Muscle of arm (tissue), 1 donor: ENCODE measurements at regions not wholly inside any gene's neighbourhood (a gene's known extent, or its start where the extent isn't known, plus 50 kb on each side); places are given as distances from the start of the nearest gene placed in this dataset.

Experiments used
- DNase-seq: peaks from one replicate; pipeline ENCODE4 v3.0.0-alpha.2; 2013

GRCh38 chr11:79894111-79894510 is 453.3 kb upstream of the TENM4 start:
- no peak for DNase-seq

GRCh38 chr11:79890272-79890671 is 449.4 kb upstream of the TENM4 start:
- DNase-seq: no peak

GRCh38 chr11:79864882-79865281 is 424.1 kb upstream of the TENM4 start:
- DNase-seq: no peak

- DNase-seq: no peak
Observed at GRCh38 chr11:79860336-79860735, 419.5 kb upstream of the TENM4 start.

GRCh38 chr11:79857377-79858214 is 416.8 kb upstream of the TENM4 start:
- no peak for DNase-seq

GRCh38 chr11:79852176-79852575 is 411.3 kb upstream of the TENM4 start:
- no peak for DNase-seq

- no peak for DNase-seq
Observed at GRCh38 chr11:79845002-79845709, 404.3 kb upstream of the TENM4 start.

GRCh38 chr11:79834015-79834414 is 393.2 kb upstream of the TENM4 start:
- no peak for DNase-seq

GRCh38 chr11:79830446-79830845 is 389.6 kb upstream of the TENM4 start:
- DNase-seq: no peak

GRCh38 chr11:79829891-79830290 is 389.1 kb upstream of the TENM4 start:
- DNase-seq: no peak

- no peak for DNase-seq
Observed at GRCh38 chr11:79822766-79823165, 381.9 kb upstream of the TENM4 start.

GRCh38 chr11:79813551-79813950 is 372.7 kb upstream of the TENM4 start:
- no peak for DNase-seq

GRCh38 chr11:79809487-79809886 is 368.7 kb upstream of the TENM4 start:
- no peak for DNase-seq

- DNase-seq: no peak
Observed at GRCh38 chr11:79807506-79807905, 366.7 kb upstream of the TENM4 start.

- no peak for DNase-seq
Observed at GRCh38 chr11:79796704-79797103, 355.9 kb upstream of the TENM4 start.

- no peak for DNase-seq
Observed at GRCh38 chr11:79794484-79795393, 353.9 kb upstream of the TENM4 start.

- DNase-seq: no peak
Observed at GRCh38 chr11:79794057-79794456, 353.2 kb upstream of the TENM4 start.

- DNase-seq: no peak
Observed at GRCh38 chr11:79786961-79787360, 346.1 kb upstream of the TENM4 start.

GRCh38 chr11:79783833-79784232 is 343.0 kb upstream of the TENM4 start:
- no peak for DNase-seq

GRCh38 chr11:79768343-79768742 is 327.5 kb upstream of the TENM4 start:
- DNase-seq: no peak

GRCh38 chr11:79762279-79762921 is 321.6 kb upstream of the TENM4 start:
- DNase-seq: peak; percentile 3

- DNase-seq: no peak
Observed at GRCh38 chr11:79758325-79758724, 317.5 kb upstream of the TENM4 start.
